ENCODE measurements at regions not wholly inside any gene's neighbourhood (a gene's known extent, or its start where the extent isn't known, plus 50 kb on each side); places are given as distances from the start of the nearest gene placed in this dataset.

DNA sequence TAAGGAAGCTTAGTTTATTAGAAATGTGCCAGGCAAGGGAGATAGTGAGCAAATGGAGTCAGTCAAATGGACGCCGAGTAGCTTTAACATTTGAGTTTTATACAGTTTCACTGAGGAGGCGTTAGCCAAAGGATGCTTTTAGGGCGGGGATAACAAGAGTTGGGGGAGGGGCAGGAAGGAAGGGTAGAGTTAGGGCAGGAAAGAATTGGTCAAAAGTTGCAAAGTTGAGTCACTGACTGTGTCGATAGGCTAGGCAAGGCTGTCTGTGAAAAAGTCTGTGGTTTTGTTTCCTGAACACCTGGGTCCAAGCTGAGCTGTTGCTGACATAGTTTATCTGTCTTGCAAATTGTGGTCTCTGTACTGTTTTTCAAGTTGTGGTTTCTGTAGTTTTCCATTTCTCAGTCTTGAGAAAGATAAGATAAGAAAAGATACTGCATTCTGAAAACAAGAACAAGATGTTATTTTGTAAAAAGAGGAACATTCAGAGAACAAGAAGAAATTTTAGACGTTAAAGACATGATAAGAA, 62.6 kb upstream of the RESF1 start (continued):
- no peak for TF ChIP-seq ZNF280A (IDR thresholded peaks at IDR 0.05; ENCODE audit: low read depth, partially characterized antibody)
- TF ChIP-seq KHSRP (IDR thresholded peaks at IDR 0.05) = no peak
- no peak for TF ChIP-seq RBM14 (IDR thresholded peaks at IDR 0.05; ENCODE audit: borderline replicate concordance, insufficient read depth, low read depth, low read length)
- peak; percentile 96; the same call in 1 of the 2 replicates for TF ChIP-seq ESRRA (IDR thresholded peaks at IDR 0.05; ENCODE audit: borderline replicate concordance, low read depth)
- no peak for TF ChIP-seq ZNF512 (tag; IDR thresholded peaks at IDR 0.05)
- TF ChIP-seq SMAD3 (CRISPR knock-in tag; conservative IDR thresholded peaks at IDR 0.05) = 0 out of 2 replicates have a peak, but pooled peaks have one; percentile 62
- TF ChIP-seq, protein P1, sequence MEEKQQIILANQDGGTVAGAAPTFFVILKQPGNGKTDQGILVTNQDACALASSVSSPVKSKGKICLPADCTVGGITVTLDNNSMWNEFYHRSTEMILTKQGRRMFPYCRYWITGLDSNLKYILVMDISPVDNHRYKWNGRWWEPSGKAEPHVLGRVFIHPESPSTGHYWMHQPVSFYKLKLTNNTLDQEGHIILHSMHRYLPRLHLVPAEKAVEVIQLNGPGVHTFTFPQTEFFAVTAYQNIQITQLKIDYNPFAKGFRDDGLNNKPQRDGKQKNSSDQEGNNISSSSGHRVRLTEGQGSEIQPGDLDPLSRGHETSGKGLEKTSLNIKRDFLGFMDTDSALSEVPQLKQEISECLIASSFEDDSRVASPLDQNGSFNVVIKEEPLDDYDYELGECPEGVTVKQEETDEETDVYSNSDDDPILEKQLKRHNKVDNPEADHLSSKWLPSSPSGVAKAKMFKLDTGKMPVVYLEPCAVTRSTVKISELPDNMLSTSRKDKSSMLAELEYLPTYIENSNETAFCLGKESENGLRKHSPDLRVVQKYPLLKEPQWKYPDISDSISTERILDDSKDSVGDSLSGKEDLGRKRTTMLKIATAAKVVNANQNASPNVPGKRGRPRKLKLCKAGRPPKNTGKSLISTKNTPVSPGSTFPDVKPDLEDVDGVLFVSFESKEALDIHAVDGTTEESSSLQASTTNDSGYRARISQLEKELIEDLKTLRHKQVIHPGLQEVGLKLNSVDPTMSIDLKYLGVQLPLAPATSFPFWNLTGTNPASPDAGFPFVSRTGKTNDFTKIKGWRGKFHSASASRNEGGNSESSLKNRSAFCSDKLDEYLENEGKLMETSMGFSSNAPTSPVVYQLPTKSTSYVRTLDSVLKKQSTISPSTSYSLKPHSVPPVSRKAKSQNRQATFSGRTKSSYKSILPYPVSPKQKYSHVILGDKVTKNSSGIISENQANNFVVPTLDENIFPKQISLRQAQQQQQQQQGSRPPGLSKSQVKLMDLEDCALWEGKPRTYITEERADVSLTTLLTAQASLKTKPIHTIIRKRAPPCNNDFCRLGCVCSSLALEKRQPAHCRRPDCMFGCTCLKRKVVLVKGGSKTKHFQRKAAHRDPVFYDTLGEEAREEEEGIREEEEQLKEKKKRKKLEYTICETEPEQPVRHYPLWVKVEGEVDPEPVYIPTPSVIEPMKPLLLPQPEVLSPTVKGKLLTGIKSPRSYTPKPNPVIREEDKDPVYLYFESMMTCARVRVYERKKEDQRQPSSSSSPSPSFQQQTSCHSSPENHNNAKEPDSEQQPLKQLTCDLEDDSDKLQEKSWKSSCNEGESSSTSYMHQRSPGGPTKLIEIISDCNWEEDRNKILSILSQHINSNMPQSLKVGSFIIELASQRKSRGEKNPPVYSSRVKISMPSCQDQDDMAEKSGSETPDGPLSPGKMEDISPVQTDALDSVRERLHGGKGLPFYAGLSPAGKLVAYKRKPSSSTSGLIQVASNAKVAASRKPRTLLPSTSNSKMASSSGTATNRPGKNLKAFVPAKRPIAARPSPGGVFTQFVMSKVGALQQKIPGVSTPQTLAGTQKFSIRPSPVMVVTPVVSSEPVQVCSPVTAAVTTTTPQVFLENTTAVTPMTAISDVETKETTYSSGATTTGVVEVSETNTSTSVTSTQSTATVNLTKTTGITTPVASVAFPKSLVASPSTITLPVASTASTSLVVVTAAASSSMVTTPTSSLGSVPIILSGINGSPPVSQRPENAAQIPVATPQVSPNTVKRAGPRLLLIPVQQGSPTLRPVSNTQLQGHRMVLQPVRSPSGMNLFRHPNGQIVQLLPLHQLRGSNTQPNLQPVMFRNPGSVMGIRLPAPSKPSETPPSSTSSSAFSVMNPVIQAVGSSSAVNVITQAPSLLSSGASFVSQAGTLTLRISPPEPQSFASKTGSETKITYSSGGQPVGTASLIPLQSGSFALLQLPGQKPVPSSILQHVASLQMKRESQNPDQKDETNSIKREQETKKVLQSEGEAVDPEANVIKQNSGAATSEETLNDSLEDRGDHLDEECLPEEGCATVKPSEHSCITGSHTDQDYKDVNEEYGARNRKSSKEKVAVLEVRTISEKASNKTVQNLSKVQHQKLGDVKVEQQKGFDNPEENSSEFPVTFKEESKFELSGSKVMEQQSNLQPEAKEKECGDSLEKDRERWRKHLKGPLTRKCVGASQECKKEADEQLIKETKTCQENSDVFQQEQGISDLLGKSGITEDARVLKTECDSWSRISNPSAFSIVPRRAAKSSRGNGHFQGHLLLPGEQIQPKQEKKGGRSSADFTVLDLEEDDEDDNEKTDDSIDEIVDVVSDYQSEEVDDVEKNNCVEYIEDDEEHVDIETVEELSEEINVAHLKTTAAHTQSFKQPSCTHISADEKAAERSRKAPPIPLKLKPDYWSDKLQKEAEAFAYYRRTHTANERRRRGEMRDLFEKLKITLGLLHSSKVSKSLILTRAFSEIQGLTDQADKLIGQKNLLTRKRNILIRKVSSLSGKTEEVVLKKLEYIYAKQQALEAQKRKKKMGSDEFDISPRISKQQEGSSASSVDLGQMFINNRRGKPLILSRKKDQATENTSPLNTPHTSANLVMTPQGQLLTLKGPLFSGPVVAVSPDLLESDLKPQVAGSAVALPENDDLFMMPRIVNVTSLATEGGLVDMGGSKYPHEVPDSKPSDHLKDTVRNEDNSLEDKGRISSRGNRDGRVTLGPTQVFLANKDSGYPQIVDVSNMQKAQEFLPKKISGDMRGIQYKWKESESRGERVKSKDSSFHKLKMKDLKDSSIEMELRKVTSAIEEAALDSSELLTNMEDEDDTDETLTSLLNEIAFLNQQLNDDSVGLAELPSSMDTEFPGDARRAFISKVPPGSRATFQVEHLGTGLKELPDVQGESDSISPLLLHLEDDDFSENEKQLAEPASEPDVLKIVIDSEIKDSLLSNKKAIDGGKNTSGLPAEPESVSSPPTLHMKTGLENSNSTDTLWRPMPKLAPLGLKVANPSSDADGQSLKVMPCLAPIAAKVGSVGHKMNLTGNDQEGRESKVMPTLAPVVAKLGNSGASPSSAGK (IDR thresholded peaks at IDR 0.05) = no peak
- no peak for TF ChIP-seq MEF2A (IDR thresholded peaks at IDR 0.05; ENCODE audit: control insufficient read depth, low read depth, low read length)
- TF ChIP-seq PURB (CRISPR knock-in tag; IDR thresholded peaks at IDR 0.05; ENCODE audit: low read depth) = no peak
- no peak for TF ChIP-seq ZNF395 (CRISPR knock-in tag; IDR thresholded peaks at IDR 0.05)
- no peak for TF ChIP-seq ZNF76 (CRISPR knock-in tag; IDR thresholded peaks at IDR 0.05; ENCODE audit: borderline replicate concordance)

Data from K562 (cell line).